ENCODE measurements at regions not wholly inside any gene's neighbourhood (a gene's known extent, or its start where the extent isn't known, plus 50 kb on each side); places are given as distances from the start of the nearest gene placed in this dataset.
"Not testable (repeated sequence)": the region's sequence is repeated elsewhere in the genome, so short reads cannot be mapped to it uniquely, and the experiment has no call there.

- DNase-seq = no peak
These were observed 301.0 kb upstream of the TLE3 start for GRCh38 chr15:70398694-70399093.

DNA sequence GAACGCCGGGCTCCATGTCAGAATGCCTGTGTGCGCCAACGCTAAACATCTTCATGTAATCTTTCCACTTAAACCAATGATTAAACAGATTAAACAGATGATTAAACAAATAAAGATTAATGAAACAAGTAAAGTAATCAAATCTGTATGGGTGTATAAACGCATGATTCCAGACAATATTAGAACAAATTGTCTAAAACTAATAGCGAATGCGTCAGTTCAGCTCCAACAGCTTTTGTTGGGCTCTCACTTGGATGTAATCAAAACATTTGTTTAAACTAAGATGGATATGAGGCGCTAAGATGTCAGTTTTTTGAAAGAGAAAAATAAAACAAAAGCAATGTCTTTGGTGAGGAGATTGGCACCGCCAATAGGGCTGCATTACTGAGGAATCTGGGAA lies 299.1 kb upstream of the TLE3 start:
- DNase-seq = no peak

GRCh38 chr15:70395164-70395563 lies 297.4 kb upstream of the TLE3 start:
- DNase-seq = no peak

- no peak for DNase-seq
These were observed 293.0 kb upstream of the TLE3 start for GRCh38 chr15:70390723-70391122.

- no peak for DNase-seq
These were observed 290.3 kb upstream of the TLE3 start for GRCh38 chr15:70387993-70388392.

GRCh38 chr15:70387081-70387480 lies 289.4 kb upstream of the TLE3 start:
- no peak for DNase-seq

- no peak for DNase-seq
These were observed 288.0 kb upstream of the TLE3 start for GRCh38 chr15:70385711-70386110.

DNA sequence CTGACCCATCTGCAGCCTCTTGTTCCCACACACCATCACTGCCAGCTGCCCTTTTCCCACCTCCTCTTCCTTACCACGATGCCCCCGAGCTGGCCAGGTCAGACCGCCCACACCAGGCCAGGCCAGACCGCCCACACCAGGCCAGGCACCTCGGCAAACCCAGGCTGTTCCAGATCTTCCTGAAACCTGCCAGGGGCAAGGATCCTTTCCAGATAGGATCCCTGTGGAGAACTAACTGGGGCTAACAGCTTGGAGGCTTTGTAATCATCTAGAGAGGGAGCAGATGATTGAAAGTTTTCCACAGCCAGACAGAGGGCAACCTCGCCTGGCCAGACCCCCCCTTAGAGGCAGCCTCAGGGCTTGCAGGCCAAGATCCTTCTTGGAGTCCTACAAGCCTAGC lies 287.3 kb upstream of the TLE3 start:
- no peak for DNase-seq

DNA sequence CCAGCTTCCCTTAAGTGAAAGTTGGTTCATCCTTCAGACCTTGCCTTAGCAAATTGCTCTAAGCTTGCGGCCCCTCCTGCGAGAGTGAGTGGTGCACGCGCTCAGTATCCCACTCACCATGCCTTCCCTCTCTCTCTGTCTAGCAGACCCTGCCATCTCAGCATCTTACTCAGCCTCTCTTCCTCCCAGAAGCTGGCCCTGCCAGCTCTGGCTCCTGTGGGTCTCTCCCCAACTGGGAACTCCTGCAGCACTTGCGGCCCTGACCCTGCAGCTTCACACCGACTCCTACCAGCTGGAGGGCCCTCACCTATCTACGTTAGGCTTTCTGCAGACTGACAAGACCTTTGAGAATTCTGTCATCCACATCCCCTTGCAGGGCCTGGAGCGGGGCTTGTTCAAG lies 286.1 kb upstream of the TLE3 start:
- no peak for DNase-seq

DNA sequence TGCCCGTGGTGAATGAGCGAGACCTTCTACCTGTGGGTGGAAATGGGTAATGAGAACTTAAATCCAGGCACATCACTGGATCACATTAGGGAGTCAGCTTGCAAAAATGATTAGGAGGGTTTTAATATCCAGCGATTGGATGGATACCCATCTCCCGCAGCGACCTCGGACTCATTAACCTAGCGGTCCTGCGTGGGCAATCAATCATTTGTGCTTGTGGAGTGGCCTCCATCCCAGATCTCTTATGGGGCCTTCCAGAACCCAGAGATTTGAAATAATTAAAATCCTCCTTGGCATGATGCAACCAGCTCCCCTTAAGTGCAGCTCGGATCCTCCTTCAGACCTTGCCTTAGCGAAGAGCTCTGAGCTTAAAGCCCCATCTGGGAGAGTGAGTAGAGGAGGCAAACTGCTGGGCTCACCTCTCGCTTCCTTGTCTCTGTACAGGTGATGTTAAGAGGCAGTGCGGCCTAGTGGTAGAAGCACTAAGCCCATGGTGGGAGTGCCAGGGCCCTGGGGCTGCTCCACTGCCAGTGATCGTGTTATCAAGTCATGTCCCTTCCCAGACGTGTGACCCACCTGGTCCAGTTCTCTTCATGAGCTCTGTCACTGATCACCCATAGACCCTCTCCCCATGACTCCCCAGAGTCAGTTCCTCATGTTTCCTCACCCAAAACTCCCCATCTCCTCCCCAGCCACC lies 285.2 kb upstream of the TLE3 start:
- no peak for DNase-seq

DNA sequence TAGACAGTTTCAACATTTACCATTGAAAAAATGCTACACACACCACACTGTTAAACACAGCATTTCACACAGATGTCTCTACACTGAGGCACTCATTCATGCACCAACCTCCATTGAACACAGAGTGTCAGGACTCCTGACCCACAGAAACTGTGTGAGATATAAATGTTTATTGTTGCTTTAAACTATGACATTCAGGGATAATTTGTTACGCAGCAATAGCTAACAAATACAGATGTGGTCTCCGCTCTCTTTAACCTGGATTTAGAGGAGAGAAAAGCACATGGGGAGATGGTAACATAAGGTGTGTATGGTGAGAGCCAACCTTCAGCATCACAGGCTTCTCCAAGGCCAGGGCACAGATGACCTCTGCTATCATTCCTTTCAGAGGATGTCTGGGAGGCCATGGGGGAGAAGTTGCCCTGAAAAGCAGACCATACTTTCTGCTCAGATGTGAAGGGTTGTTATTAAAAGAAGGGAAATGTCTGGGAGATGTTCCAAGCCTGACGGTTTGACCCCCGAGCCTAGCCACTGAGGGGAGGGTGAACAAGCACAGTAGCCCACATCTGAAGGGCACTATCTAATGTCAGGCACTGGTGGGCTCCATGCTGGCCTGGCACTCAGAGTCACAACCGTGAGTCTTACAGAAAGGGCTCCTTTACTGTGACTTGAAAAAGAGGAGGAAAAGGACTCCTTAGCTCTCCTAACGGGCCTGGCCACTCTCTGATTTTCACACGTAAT lies 284.5 kb upstream of the TLE3 start:
- DNase-seq = no peak

GRCh38 chr15:70379938-70380883 lies 282.5 kb upstream of the TLE3 start:
- DNase-seq = no peak

DNA sequence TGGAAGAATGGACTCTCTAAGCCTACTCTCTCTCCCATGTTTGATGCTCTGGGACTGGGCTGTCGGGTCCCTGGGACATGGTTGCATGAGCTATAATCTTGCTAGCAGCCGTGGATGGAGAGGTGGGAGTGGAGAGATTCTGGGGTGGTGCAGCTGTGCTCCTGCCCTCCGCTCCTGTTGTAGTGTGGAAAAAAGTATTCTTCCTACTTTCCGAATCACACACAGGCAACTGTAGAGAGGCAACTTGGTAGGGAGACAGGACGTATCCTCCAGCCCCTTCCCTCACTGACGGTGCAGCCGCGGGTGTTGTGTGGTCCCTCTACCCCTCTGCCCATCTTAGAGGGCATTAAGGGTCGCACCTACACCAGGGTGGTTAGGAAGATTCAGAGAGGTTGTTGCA lies 281.4 kb upstream of the TLE3 start:
- DNase-seq = no peak

- no peak for DNase-seq
These were observed 280.7 kb upstream of the TLE3 start for GRCh38 chr15:70378126-70379031.

DNA sequence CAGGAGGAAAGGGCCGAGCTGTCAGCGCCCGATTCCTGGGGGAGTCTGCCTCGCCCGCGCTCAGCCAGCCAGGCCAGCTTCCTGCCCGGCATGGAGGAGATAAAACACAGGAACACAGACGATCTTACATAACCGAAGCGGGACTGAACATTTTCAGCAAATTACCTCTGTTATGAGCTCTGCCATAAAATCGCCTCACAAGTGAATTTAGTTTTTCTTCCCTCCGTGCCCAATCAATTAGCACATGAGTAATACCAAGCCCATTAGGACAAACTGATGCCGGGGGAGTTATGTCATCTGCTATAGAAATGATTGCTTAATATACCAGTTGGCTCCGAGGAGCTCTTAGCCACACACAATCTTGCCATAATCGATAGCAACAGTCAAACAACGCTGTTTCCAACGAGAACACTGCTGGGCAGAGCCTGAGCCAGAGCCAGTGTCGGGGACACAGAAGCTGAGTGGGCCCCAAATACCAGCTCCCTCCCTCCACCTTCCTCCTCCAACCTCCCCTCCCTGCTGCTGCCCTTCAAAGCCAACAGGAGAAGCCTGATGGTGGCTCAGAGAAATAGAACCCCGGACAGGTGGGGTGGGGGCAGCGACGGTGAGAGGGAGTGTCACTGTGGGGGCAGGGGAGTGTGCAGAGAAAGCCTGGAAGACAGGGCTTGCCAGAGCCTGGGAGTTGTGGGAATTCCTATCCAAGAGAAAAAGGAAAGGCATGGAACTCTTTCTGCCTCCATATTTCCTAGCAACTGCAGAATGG lies 279.4 kb upstream of the TLE3 start:
- peak; percentile 45 for DNase-seq

- DNase-seq = no peak
These were observed 278.6 kb upstream of the TLE3 start for GRCh38 chr15:70376031-70376928.

- DNase-seq = no peak
These were observed 277.9 kb upstream of the TLE3 start for GRCh38 chr15:70375586-70375985.

DNA sequence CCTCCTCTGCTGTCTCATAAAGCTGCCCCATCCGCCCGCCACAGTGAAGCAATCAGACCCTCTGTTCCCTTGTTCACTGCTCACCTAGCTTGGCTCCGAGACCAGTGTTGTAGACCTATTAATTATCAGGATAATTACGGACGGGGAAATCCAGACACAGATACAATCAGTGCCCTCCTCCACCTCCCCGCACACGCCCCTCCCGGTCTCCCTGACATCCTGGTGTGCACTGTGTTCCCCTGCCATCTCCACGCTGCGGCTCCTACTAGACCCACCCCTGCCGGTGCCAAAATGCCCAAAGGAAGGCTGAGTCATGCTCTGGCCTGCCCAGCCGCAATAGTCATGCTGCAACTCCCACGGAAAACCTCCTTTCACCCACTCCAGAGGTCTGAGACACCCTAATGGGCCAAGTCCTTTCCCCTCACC lies 277.3 kb upstream of the TLE3 start:
- no peak for DNase-seq

DNA sequence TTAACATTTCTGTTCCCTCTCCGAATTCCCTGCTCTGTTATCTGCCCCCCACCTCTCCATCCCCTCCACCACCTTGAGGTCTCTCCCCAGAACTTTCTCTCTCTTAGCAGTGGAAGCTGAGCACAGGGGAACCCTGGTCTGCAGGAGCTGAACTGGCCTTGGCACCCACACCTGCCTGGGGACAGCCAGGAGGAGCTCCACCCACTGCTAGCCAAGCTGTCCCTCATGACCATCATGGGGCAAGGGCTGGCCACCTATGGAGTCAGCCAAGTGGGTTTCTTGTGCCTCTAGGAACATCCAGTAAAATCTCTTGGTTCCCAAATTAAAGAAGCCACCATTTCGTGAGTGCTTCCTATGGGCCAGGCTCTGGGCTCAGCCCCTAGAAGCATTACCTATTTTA lies 276.4 kb upstream of the TLE3 start:
- DNase-seq = no peak

GRCh38 chr15:70373439-70373838 lies 275.7 kb upstream of the TLE3 start:
- not testable (repeated sequence) for DNase-seq
